ENCODE measurements at regions not wholly inside any gene's neighbourhood (a gene's known extent, or its start where the extent isn't known, plus 50 kb on each side); places are given as distances from the start of the nearest gene placed in this dataset.

DNA sequence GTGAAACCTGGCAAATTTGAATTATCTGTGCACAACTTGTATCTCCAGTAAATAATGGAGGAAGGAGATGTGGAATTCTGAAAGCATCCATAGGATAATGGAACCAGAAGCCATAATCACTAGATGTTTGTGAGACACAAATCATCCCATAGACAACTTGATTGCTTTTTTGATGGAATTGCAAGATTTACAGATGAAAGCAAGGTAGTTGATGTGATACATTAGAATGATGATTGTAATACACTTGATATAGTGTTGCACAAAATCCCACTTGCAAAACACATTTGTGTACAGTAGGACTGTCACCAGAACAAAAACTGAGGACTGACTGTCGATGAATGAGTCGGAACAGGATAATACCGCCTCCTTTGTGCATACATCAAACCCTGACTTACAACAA is 178.3 kb downstream of the IRS2 start:
- H3K27me3 Mint-ChIP-seq = no peaks in the 10 kb centered on the region
- no peak overlapping the region for H3K27ac Mint-ChIP-seq
- H3K4me3 Mint-ChIP-seq (ENCODE audit: low read depth) = no peak overlapping the region
- H3K9me3 Mint-ChIP-seq (ENCODE audit: low read depth) = peaks cover 7% of the 10 kb centered on the region
- DNase-seq (ENCODE audit: low spot score, unreplicated experiment) = no peak
- H3K36me3 Mint-ChIP-seq (ENCODE audit: insufficient read depth) = no peaks in the 10 kb centered on the region
- TF ChIP-seq, protein P1, sequence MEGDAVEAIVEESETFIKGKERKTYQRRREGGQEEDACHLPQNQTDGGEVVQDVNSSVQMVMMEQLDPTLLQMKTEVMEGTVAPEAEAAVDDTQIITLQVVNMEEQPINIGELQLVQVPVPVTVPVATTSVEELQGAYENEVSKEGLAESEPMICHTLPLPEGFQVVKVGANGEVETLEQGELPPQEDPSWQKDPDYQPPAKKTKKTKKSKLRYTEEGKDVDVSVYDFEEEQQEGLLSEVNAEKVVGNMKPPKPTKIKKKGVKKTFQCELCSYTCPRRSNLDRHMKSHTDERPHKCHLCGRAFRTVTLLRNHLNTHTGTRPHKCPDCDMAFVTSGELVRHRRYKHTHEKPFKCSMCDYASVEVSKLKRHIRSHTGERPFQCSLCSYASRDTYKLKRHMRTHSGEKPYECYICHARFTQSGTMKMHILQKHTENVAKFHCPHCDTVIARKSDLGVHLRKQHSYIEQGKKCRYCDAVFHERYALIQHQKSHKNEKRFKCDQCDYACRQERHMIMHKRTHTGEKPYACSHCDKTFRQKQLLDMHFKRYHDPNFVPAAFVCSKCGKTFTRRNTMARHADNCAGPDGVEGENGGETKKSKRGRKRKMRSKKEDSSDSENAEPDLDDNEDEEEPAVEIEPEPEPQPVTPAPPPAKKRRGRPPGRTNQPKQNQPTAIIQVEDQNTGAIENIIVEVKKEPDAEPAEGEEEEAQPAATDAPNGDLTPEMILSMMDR (IDR thresholded peaks at IDR 0.05; ENCODE audit: unreplicated experiment) = no peak
- H3K4me1 Mint-ChIP-seq (ENCODE audit: low read depth) = no peaks in the 10 kb centered on the region

DNA sequence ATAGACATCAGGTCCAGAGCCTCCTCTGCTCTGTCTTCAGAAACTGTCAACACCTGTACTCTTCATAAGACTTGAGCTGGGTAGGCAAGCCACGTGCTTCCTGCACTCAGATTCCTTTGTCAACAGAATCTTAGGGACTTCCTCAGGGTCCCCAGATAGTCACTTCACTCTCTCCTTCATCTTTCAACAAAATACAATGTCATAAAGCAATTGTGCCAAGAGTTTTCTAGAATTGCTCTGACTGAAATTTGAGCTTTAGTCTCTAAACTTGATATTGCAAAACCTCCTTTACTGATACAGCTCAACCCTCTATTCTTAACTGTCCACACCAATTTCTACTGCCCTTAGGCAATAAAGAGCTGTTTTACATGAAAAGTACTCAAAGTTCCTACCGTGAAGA is 179.9 kb downstream of the IRS2 start:
- H3K9me3 Mint-ChIP-seq (ENCODE audit: low read depth) = peaks cover 7% of the 10 kb centered on the region
- H3K27me3 Mint-ChIP-seq = no peaks in the 10 kb centered on the region
- TF ChIP-seq, protein P1 (IDR thresholded peaks at IDR 0.05; ENCODE audit: unreplicated experiment) = no peak
- H3K27ac Mint-ChIP-seq = no peak overlapping the region
- H3K4me1 Mint-ChIP-seq (ENCODE audit: low read depth) = no peaks in the 10 kb centered on the region
- H3K36me3 Mint-ChIP-seq (ENCODE audit: insufficient read depth) = no peaks in the 10 kb centered on the region
- no peak for DNase-seq (ENCODE audit: low spot score, unreplicated experiment)
- H3K4me3 Mint-ChIP-seq (ENCODE audit: low read depth) = no peak overlapping the region

DNA sequence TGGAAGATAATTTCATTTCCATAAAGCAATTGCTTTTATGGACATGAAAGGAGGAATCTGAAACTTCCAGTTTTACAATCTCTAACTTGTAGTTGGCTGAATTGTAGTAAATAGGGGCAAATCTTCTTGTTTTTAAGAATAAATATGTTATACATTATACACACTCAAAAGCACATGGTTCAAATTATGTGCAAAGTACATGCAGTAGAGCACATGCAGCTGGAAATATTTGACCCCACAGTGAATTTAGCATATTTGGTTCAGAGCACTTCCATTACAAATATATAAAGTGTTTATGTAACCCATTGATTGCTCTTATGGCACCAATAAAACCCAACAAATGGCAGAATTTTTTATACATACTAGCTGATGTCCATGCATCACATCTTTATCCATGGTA is 180.5 kb downstream of the IRS2 start:
- no peak overlapping the region for H3K4me3 Mint-ChIP-seq (ENCODE audit: low read depth)
- no peaks in the 10 kb centered on the region for H3K4me1 Mint-ChIP-seq (ENCODE audit: low read depth)
- peaks cover 7% of the 10 kb centered on the region for H3K9me3 Mint-ChIP-seq (ENCODE audit: low read depth)
- no peak for DNase-seq (ENCODE audit: low spot score, unreplicated experiment)
- no peaks in the 10 kb centered on the region for H3K27me3 Mint-ChIP-seq
- no peak overlapping the region for H3K27ac Mint-ChIP-seq
- no peaks in the 10 kb centered on the region for H3K36me3 Mint-ChIP-seq (ENCODE audit: insufficient read depth)
- TF ChIP-seq, protein P1 (IDR thresholded peaks at IDR 0.05; ENCODE audit: unreplicated experiment) = no peak

DNA sequence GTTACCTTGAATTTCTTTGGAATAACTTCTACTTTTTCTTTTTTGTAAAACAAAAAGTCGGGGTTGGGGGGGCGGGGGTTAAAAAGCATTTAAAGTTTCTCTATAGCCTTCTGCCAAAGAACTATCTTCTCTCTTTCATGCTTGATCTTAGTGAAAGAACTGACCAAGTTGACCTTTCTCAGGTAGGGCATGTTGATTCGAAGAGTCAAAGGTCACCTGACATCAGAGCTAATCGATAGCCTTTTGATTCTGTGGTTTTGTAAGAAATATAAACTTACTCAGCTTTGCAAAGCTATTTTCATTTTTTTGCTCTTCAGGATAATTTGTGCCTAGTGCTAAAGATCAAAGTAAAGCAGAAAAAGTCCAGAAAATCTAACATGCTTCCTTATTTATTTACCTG is 181.5 kb downstream of the IRS2 start:
- H3K27me3 Mint-ChIP-seq = no peaks in the 10 kb centered on the region
- no peak overlapping the region for H3K4me3 Mint-ChIP-seq (ENCODE audit: low read depth)
- H3K9me3 Mint-ChIP-seq (ENCODE audit: low read depth) = peaks cover 7% of the 10 kb centered on the region
- TF ChIP-seq, protein P1 (IDR thresholded peaks at IDR 0.05; ENCODE audit: unreplicated experiment) = no peak
- DNase-seq (ENCODE audit: low spot score, unreplicated experiment) = no peak
- H3K4me1 Mint-ChIP-seq (ENCODE audit: low read depth) = no peaks in the 10 kb centered on the region
- H3K27ac Mint-ChIP-seq = no peak overlapping the region
- H3K36me3 Mint-ChIP-seq (ENCODE audit: insufficient read depth) = no peaks in the 10 kb centered on the region

DNA sequence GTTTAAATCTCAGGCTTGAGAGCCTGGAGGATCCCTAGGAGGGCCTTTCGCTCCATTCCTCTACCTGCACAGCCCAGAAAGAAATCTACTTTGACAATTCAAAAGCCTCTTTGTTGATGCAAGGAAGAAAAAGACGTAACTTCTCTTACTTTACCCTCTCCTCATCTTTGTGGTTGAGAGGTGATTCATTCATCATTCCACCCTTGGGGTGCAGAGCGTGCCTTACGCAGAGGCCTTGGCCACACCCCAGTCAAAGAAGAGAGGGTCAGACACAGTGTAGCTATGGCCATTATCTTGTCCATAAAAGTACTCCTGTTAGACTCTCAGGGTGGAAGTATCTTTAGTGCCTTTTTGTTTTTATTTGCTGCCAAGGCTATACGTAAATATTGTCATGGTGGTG is 184.0 kb downstream of the IRS2 start:
- no peak for DNase-seq (ENCODE audit: low spot score, unreplicated experiment)
- Mint-ChIP-seq H3K27me3 (no peaks in the 10 kb centered on the region), H3K36me3 (ENCODE audit: insufficient read depth) (no peaks in the 10 kb centered on the region), H3K4me1 (ENCODE audit: low read depth) (no peaks in the 10 kb centered on the region), H3K9me3 (ENCODE audit: low read depth) (peaks cover 4% of the 10 kb centered on the region), H3K4me3 (ENCODE audit: low read depth) (no peak overlapping the region), H3K27ac (no peak overlapping the region)
- TF ChIP-seq, protein P1 (IDR thresholded peaks at IDR 0.05; ENCODE audit: unreplicated experiment) = no peak

Data from progenitor cell of endocrine pancreas (in vitro differentiated cells).